Sigmoid colon (tissue), 3 donors: ENCODE measurements at regions not wholly inside any gene's neighbourhood (a gene's known extent, or its start where the extent isn't known, plus 50 kb on each side); places are given as distances from the start of the nearest gene placed in this dataset.

ENCODE experiments used
- POLR2A ChIP-seq, 2 donors: fragments of 450-650 bp; IDR thresholded peaks; one replicate each; pipeline ENCODE4 v1.6.1; 2016; ENCODE audit warnings: antibody characterized with exemption in 2 of 2, mild to moderate bottlenecking in 2 of 2, moderate library complexity in 2 of 2
- TF ChIP-seq, protein P1 (sequence below), 4 experiments: fragments of 450-650 bp in 3 of 4; fragments of 200-600 bp in 1 of 4; IDR thresholded peaks; one replicate each; pipeline ENCODE4 v1.5.1; 2016 to 2019; ENCODE audit warnings: antibody characterized with exemption in 4 of 4, mild to moderate bottlenecking in 3 of 4, moderate library complexity in 2 of 4

DNA sequence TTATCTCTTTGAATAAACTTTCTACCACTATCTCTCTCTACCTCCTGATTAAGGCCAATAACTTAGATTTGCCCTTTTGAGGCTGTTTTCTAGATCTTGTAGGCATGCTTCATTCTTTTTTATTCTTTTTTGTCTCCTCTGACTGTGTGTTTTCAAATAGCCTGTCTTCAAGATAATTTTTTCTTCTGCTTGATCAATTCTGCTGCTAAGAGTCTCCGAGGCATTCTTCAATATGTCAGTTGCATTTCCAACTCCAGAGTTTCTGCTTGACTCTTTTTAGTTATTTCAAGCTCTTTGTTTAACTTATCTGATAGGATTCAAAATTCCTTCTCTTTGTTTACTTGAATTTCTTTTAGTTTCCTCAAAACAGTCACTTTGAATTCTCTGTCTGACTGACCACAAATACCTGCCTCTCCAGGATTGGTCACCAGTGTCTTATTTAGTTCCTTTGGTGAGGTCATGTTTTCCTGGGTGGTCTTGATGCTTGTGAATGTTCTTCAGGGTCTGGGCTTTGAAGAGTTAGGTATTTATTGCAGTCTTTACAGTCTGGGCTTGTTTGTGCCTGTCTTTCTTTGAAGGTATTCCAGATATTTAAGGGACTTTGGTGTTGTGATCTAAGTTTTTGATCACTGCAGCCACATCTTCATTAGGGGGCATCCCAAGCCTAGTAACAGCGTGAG, 197.3 kb upstream of the STK17B start:
- TF ChIP-seq POLR2A (IDR thresholded peaks at IDR 0.05), result no peak
- TF ChIP-seq, protein P1, sequence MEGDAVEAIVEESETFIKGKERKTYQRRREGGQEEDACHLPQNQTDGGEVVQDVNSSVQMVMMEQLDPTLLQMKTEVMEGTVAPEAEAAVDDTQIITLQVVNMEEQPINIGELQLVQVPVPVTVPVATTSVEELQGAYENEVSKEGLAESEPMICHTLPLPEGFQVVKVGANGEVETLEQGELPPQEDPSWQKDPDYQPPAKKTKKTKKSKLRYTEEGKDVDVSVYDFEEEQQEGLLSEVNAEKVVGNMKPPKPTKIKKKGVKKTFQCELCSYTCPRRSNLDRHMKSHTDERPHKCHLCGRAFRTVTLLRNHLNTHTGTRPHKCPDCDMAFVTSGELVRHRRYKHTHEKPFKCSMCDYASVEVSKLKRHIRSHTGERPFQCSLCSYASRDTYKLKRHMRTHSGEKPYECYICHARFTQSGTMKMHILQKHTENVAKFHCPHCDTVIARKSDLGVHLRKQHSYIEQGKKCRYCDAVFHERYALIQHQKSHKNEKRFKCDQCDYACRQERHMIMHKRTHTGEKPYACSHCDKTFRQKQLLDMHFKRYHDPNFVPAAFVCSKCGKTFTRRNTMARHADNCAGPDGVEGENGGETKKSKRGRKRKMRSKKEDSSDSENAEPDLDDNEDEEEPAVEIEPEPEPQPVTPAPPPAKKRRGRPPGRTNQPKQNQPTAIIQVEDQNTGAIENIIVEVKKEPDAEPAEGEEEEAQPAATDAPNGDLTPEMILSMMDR (IDR thresholded peaks at IDR 0.05), result no peak
